HEK293 (cell line): ENCODE measurements at regions not wholly inside any gene's neighbourhood (a gene's known extent, or its start where the extent isn't known, plus 50 kb on each side); places are given as distances from the start of the nearest gene placed in this dataset.

Experiments used
- CTCF ChIA-PET: fragments of 350-600 bp; formaldehyde crosslinking; extraction: SDS; loops from one replicate; lab custom pipeline; 2021; ENCODE audit warnings: antibody characterized with exemption; lab: Yijun Ruan, JAX
- POLR2A ChIA-PET: fragments of 300-600 bp; formaldehyde crosslinking; extraction: SDS; loops from one replicate; lab custom pipeline; 2020; ENCODE audit warnings: antibody characterized with exemption, inconsistent platforms; lab: Yijun Ruan, JAX
- H3K27ac ChIP-seq: fragments of 200-500 bp; sonication (Bioruptor generic); 2 replicates; pipeline ENCODE4 v1.5.1; 2014; ENCODE audit warnings: low read depth, low read length, control low read depth, inconsistent platforms; ENCODE audit errors: extremely low read depth
- H3K36me3 ChIP-seq, 2 experiments: fragments of 200-500 bp in 1 of 2; sonication (Bioruptor generic) in 1 of 2; 1 replicate in 1 of 2; 2 replicates in 1 of 2; pipeline ENCODE4 v1.5.1; 2014 to 2017; ENCODE audit warnings: inconsistent platforms in 2 of 2, low read length in 2 of 2; ENCODE audit not compliant: control insufficient read depth in 2 of 2, insufficient read depth in 1 of 2
- H3K4me1 ChIP-seq: fragments of 200-500 bp; sonication (Bioruptor generic); 2 replicates; pipeline ENCODE4 v1.5.1; 2014; ENCODE audit warnings: mild to moderate bottlenecking, low read length, inconsistent platforms; ENCODE audit not compliant: control insufficient read depth, insufficient read depth
- H3K4me3 ChIP-seq: 2 replicates; pipeline ENCODE4 v1.5.1; 2011; ENCODE audit warnings: low read depth, mild to moderate bottlenecking, control low read depth, low read length, moderate library complexity
- H3K9me3 ChIP-seq: fragments of 200-500 bp; sonication (Bioruptor generic); 2 replicates; pipeline ENCODE4 v1.5.1; 2014; ENCODE audit warnings: low read depth, low read length, inconsistent platforms; ENCODE audit not compliant: control insufficient read depth, insufficient read depth
- OSR2 ChIP-seq: fragments of 450-650 bp; formaldehyde crosslinking; IDR thresholded peaks from 2 replicates; pipeline ENCODE4 v1.5.1; 2016; ENCODE audit warnings: missing biosample characterization, missing genetic modification characterization
- PRDM1 ChIP-seq: fragments of 450-650 bp; formaldehyde crosslinking; IDR thresholded peaks from 2 replicates; pipeline ENCODE4; 2016; ENCODE audit warnings: missing biosample characterization, missing genetic modification characterization
- REPIN1 ChIP-seq: fragments of 450-650 bp; formaldehyde crosslinking; IDR thresholded peaks from 2 replicates; pipeline ENCODE4 v1.5.1; 2017; ENCODE audit warnings: missing biosample characterization, missing genetic modification characterization, low read depth
- SETDB1 ChIP-seq: IDR thresholded peaks from one replicate; pipeline ENCODE4 v1.6.1; 2017; ENCODE audit warnings: mild to moderate bottlenecking, low read length, moderate library complexity, mixed read lengths; ENCODE audit not compliant: insufficient read length
- SP7 ChIP-seq: fragments of 450-650 bp; formaldehyde crosslinking; IDR thresholded peaks from 2 replicates; pipeline ENCODE4 v1.5.1; 2016; ENCODE audit warnings: missing biosample characterization, missing genetic modification characterization
- ZBTB17 ChIP-seq: fragments of 450-650 bp; formaldehyde crosslinking; IDR thresholded peaks from 2 replicates; pipeline ENCODE4 v1.5.1; 2016; ENCODE audit warnings: missing biosample characterization, missing genetic modification characterization
- ZFHX2 ChIP-seq: fragments of 450-650 bp; formaldehyde crosslinking; conservative IDR thresholded peaks from 2 replicates; pipeline ENCODE4 v1.5.1; 2016; ENCODE audit warnings: missing biosample characterization, missing genetic modification characterization
- ZFP69B ChIP-seq: fragments of 450-650 bp; formaldehyde crosslinking; IDR thresholded peaks from 2 replicates; pipeline ENCODE4 v1.5.1; 2016; ENCODE audit warnings: missing biosample characterization, missing genetic modification characterization
- ZIC2 ChIP-seq: fragments of 450-650 bp; formaldehyde crosslinking; IDR thresholded peaks from 2 replicates; pipeline ENCODE4 v1.5.1; 2016; ENCODE audit warnings: missing biosample characterization, missing genetic modification characterization
- ZNF211 ChIP-seq: fragments of 450-650 bp; formaldehyde crosslinking; IDR thresholded peaks from 2 replicates; pipeline ENCODE4 v1.5.1; 2016; ENCODE audit warnings: low read depth, missing biosample characterization, missing genetic modification characterization
- ZNF350 ChIP-seq: fragments of 450-650 bp; formaldehyde crosslinking; IDR thresholded peaks from 2 replicates; pipeline ENCODE4 v1.5.0; 2017; ENCODE audit warnings: missing biosample characterization, mild to moderate bottlenecking, missing genetic modification characterization
- ZNF391 ChIP-seq: fragments of 450-650 bp; formaldehyde crosslinking; IDR thresholded peaks from 2 replicates; pipeline ENCODE4 v1.5.1; 2016; ENCODE audit warnings: low read depth, missing biosample characterization, missing genetic modification characterization, borderline replicate concordance
- ZNF394 ChIP-seq: fragments of 450-650 bp; formaldehyde crosslinking; IDR thresholded peaks from 2 replicates; pipeline ENCODE4 v1.5.1; 2016; ENCODE audit warnings: missing biosample characterization, missing genetic modification characterization, mild to moderate bottlenecking, moderate library complexity, borderline replicate concordance
- ZNF404 ChIP-seq: fragments of 450-650 bp; formaldehyde crosslinking; IDR thresholded peaks from 2 replicates; pipeline ENCODE4 v1.5.1; 2017; ENCODE audit warnings: missing biosample characterization, missing genetic modification characterization
- ZNF416 ChIP-seq: fragments of 450-650 bp; formaldehyde crosslinking; IDR thresholded peaks from 2 replicates; pipeline ENCODE4 v1.5.1; 2016; ENCODE audit warnings: missing biosample characterization, missing genetic modification characterization
- ZNF433 ChIP-seq: fragments of 450-650 bp; formaldehyde crosslinking; IDR thresholded peaks from 2 replicates; pipeline ENCODE4 v1.5.1; 2016; ENCODE audit warnings: missing biosample characterization, missing genetic modification characterization, low read depth
- ZNF514 ChIP-seq: fragments of 450-650 bp; formaldehyde crosslinking; IDR thresholded peaks from 2 replicates; pipeline ENCODE4 v1.5.1; 2016; ENCODE audit warnings: missing biosample characterization, missing genetic modification characterization
- ZNF529 ChIP-seq: fragments of 450-650 bp; formaldehyde crosslinking; IDR thresholded peaks from 2 replicates; pipeline ENCODE4 v1.5.1; 2017; ENCODE audit warnings: missing genetic modification characterization, missing biosample characterization; ENCODE audit not compliant: insufficient replicate concordance
- ZNF558 ChIP-seq: fragments of 450-650 bp; formaldehyde crosslinking; IDR thresholded peaks from 2 replicates; pipeline ENCODE4 v1.5.1; 2016; ENCODE audit warnings: missing biosample characterization, missing genetic modification characterization
- ZNF585B ChIP-seq: fragments of 450-650 bp; formaldehyde crosslinking; IDR thresholded peaks from 2 replicates; pipeline ENCODE4 v1.5.1; 2016; ENCODE audit warnings: missing biosample characterization, missing genetic modification characterization
- ZNF600 ChIP-seq: fragments of 450-650 bp; formaldehyde crosslinking; IDR thresholded peaks from 2 replicates; pipeline ENCODE4 v1.5.1; 2016; ENCODE audit warnings: missing biosample characterization, missing genetic modification characterization
- ZNF621 ChIP-seq: fragments of 450-650 bp; formaldehyde crosslinking; IDR thresholded peaks from 2 replicates; pipeline ENCODE4 v1.5.1; 2017; ENCODE audit warnings: missing biosample characterization, missing genetic modification characterization
- ZNF654 ChIP-seq: fragments of 450-650 bp; formaldehyde crosslinking; IDR thresholded peaks from 2 replicates; pipeline ENCODE4 v1.5.1; 2016; ENCODE audit warnings: low read depth, missing biosample characterization, missing genetic modification characterization
- ZSCAN23 ChIP-seq: fragments of 450-650 bp; formaldehyde crosslinking; IDR thresholded peaks from 2 replicates; pipeline ENCODE4 v1.5.1; 2016; ENCODE audit warnings: missing biosample characterization, missing genetic modification characterization
- TF ChIP-seq, protein P1 (sequence below): fragments of 450-650 bp; formaldehyde crosslinking; conservative IDR thresholded peaks from 2 replicates; pipeline ENCODE4 v1.5.1; 2016; ENCODE audit warnings: low read depth, missing biosample characterization, missing genetic modification characterization
- TF ChIP-seq, protein P2 (sequence below): fragments of 450-650 bp; formaldehyde crosslinking; IDR thresholded peaks from 2 replicates; pipeline ENCODE4 v1.5.1; 2016; ENCODE audit warnings: missing biosample characterization, missing genetic modification characterization, low read depth
- TF ChIP-seq, protein P3 (sequence below): sonication (generic); formaldehyde crosslinking; IDR thresholded peaks from 2 replicates; pipeline ENCODE4 v1.8.1; 2022; ENCODE audit warnings: mild to moderate bottlenecking, moderate library complexity, missing genetic modification reagents
- TF ChIP-seq, protein P4 (sequence below): fragments of 450-650 bp; formaldehyde crosslinking; IDR thresholded peaks from 2 replicates; pipeline ENCODE4 v1.5.1; 2016; ENCODE audit warnings: missing biosample characterization, missing genetic modification characterization, low read depth
- TF ChIP-seq, protein P5 (sequence below): fragments of 450-650 bp; formaldehyde crosslinking; IDR thresholded peaks from 2 replicates; pipeline ENCODE4 v1.5.1; 2017; ENCODE audit warnings: missing biosample characterization, missing genetic modification characterization
- TF ChIP-seq, protein P6 (sequence below): fragments of 450-650 bp; formaldehyde crosslinking; IDR thresholded peaks from 2 replicates; pipeline ENCODE4 v1.5.1; 2016; ENCODE audit warnings: missing biosample characterization, missing genetic modification characterization

DNA sequence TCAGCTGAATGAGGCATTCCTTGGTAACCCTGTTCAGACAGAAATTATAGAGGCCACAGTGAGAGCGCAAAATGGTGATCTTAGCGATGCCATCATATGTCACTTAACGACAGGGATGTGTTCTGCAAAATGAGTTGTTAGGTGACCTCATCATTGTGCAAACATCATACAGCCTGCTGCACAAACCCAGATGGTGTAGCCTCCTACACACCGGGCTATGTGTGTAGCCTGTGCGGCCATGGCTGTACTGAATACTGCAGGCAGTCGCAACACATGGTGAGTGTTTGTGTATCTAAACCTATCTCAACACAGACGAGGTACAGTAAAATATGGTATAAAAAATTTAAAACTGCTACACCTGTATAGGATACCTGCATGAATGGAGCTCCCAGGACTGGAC lies 234.1 kb upstream of the PMEPA1 start:
- CTCF ChIA-PET = no interaction called here

DNA sequence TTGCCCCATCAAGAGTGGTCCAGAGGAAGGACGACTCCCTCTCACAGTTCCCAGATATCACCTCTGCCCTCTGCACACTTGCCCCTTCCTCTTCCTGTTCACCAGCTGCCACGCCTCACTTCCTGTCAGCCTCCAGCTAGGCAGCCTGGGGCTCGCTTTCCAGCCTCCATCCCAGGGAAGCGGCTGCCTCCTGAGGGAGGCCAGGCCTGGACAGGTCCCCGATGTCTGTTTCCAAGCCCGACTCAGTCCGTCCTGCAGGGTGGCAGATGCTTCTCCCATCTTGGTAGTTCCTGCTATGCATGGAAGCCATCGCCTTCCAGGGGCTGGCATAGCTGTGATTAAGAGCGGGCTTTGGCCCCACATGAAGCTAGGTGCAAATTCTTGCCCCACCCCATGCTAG lies 233.5 kb upstream of the PMEPA1 start:
- H3K9me3 ChIP-seq = no peaks in the 10 kb centered on the region
- TF ChIP-seq ZNF585B (tag by site-specific recombination) (no peak), ZNF654 (tag by site-specific recombination) (no peak), PRDM1 (tag by site-specific recombination) (no peak), ZNF391 (no peak), ZNF404 (tag by site-specific recombination) (no peak), ZNF211 (tag by site-specific recombination) (no peak)
- TF ChIP-seq, protein P1, sequence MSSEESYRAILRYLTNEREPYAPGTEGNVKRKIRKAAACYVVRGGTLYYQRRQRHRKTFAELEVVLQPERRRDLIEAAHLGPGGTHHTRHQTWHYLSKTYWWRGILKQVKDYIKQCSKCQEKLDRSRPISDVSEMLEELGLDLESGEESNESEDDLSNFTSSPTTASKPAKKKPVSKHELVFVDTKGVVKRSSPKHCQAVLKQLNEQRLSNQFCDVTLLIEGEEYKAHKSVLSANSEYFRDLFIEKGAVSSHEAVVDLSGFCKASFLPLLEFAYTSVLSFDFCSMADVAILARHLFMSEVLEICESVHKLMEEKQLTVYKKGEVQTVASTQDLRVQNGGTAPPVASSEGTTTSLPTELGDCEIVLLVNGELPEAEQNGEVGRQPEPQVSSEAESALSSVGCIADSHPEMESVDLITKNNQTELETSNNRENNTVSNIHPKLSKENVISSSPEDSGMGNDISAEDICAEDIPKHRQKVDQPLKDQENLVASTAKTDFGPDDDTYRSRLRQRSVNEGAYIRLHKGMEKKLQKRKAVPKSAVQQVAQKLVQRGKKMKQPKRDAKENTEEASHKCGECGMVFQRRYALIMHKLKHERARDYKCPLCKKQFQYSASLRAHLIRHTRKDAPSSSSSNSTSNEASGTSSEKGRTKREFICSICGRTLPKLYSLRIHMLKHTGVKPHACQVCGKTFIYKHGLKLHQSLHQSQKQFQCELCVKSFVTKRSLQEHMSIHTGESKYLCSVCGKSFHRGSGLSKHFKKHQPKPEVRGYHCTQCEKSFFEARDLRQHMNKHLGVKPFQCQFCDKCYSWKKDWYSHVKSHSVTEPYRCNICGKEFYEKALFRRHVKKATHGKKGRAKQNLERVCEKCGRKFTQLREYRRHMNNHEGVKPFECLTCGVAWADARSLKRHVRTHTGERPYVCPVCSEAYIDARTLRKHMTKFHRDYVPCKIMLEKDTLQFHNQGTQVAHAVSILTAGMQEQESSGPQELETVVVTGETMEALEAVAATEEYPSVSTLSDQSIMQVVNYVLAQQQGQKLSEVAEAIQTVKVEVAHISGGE (tag by site-specific recombination) = no peak

More for the DNA sequence above, 234.1 kb upstream of the PMEPA1 start:
- Histone ChIP-seq H3K36me3 (no peaks in the 10 kb centered on the region), H3K9me3 (no peaks in the 10 kb centered on the region), H3K4me1 (0 out of 2 replicates have a peak, but pooled peaks cover 2% of the 10 kb centered on the region), H3K27ac (no peak overlapping the region), H3K4me3 (no peak overlapping the region)
- POLR2A ChIA-PET = interaction anchor here (0.6 kb wide), 1 partner anchor 976 kb away, joined by 4 read pairs; no protein-coding TSS in a partner anchor
- no peak for TF ChIP-seq ZNF529 (tag by site-specific recombination)
- peak; percentile 35; the same call in 1 of the 2 replicates for TF ChIP-seq ZNF600 (tag by site-specific recombination)
- TF ChIP-seq ZNF558 (tag by site-specific recombination) = no peak
- no peak for TF ChIP-seq ZNF514 (tag by site-specific recombination)
- TF ChIP-seq, protein P2, sequence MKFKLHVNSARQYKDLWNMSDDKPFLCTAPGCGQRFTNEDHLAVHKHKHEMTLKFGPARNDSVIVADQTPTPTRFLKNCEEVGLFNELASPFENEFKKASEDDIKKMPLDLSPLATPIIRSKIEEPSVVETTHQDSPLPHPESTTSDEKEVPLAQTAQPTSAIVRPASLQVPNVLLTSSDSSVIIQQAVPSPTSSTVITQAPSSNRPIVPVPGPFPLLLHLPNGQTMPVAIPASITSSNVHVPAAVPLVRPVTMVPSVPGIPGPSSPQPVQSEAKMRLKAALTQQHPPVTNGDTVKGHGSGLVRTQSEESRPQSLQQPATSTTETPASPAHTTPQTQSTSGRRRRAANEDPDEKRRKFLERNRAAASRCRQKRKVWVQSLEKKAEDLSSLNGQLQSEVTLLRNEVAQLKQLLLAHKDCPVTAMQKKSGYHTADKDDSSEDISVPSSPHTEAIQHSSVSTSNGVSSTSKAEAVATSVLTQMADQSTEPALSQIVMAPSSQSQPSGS = peak; percentile 49; the same call in 1 of the 2 replicates
- TF ChIP-seq ZNF394 = no peak
- TF ChIP-seq ZNF416 = no peak
- TF ChIP-seq ZIC2 (tag by site-specific recombination) = no peak
- TF ChIP-seq, protein P3, sequence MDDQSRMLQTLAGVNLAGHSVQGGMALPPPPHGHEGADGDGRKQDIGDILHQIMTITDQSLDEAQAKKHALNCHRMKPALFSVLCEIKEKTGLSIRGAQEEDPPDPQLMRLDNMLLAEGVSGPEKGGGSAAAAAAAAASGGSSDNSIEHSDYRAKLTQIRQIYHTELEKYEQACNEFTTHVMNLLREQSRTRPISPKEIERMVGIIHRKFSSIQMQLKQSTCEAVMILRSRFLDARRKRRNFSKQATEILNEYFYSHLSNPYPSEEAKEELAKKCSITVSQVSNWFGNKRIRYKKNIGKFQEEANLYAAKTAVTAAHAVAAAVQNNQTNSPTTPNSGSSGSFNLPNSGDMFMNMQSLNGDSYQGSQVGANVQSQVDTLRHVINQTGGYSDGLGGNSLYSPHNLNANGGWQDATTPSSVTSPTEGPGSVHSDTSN (CRISPR knock-in tag) = no peak
- no peak for TF ChIP-seq REPIN1 (tag by site-specific recombination)
- TF ChIP-seq SETDB1 = peak; percentile 18
- TF ChIP-seq ZNF621 = no peak
- TF ChIP-seq, protein P4, sequence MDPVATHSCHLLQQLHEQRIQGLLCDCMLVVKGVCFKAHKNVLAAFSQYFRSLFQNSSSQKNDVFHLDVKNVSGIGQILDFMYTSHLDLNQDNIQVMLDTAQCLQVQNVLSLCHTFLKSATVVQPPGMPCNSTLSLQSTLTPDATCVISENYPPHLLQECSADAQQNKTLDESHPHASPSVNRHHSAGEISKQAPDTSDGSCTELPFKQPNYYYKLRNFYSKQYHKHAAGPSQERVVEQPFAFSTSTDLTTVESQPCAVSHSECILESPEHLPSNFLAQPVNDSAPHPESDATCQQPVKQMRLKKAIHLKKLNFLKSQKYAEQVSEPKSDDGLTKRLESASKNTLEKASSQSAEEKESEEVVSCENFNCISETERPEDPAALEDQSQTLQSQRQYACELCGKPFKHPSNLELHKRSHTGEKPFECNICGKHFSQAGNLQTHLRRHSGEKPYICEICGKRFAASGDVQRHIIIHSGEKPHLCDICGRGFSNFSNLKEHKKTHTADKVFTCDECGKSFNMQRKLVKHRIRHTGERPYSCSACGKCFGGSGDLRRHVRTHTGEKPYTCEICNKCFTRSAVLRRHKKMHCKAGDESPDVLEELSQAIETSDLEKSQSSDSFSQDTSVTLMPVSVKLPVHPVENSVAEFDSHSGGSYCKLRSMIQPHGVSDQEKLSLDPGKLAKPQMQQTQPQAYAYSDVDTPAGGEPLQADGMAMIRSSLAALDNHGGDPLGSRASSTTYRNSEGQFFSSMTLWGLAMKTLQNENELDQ (tag by site-specific recombination) = no peak
- TF ChIP-seq, protein P5, sequence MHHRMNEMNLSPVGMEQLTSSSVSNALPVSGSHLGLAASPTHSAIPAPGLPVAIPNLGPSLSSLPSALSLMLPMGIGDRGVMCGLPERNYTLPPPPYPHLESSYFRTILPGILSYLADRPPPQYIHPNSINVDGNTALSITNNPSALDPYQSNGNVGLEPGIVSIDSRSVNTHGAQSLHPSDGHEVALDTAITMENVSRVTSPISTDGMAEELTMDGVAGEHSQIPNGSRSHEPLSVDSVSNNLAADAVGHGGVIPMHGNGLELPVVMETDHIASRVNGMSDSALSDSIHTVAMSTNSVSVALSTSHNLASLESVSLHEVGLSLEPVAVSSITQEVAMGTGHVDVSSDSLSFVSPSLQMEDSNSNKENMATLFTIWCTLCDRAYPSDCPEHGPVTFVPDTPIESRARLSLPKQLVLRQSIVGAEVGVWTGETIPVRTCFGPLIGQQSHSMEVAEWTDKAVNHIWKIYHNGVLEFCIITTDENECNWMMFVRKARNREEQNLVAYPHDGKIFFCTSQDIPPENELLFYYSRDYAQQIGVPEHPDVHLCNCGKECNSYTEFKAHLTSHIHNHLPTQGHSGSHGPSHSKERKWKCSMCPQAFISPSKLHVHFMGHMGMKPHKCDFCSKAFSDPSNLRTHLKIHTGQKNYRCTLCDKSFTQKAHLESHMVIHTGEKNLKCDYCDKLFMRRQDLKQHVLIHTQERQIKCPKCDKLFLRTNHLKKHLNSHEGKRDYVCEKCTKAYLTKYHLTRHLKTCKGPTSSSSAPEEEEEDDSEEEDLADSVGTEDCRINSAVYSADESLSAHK (tag by site-specific recombination) = no peak
- TF ChIP-seq ZFHX2 = peak; percentile 29; the same call in 1 of the 2 replicates
- no peak for TF ChIP-seq ZNF433
- no peak for TF ChIP-seq ZBTB17
- TF ChIP-seq ZNF404 (tag by site-specific recombination) = no peak
- TF ChIP-seq SP7 (tag by site-specific recombination) = no peak
- TF ChIP-seq OSR2 (tag by site-specific recombination) = no peak
- TF ChIP-seq ZNF350 (tag by site-specific recombination) = no peak
- TF ChIP-seq, protein P6, sequence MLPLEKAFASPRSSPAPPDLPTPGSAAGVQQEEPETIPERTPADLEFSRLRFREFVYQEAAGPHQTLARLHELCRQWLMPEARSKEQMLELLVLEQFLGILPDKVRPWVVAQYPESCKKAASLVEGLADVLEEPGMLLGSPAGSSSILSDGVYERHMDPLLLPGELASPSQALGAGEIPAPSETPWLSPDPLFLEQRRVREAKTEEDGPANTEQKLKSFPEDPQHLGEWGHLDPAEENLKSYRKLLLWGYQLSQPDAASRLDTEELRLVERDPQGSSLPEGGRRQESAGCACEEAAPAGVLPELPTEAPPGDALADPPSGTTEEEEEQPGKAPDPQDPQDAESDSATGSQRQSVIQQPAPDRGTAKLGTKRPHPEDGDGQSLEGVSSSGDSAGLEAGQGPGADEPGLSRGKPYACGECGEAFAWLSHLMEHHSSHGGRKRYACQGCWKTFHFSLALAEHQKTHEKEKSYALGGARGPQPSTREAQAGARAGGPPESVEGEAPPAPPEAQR = no peak
- no peak for TF ChIP-seq ZSCAN23
- no peak for TF ChIP-seq ZFP69B (tag by site-specific recombination)

More for the DNA sequence above, 233.5 kb upstream of the PMEPA1 start:
- H3K36me3 ChIP-seq = no peaks in the 10 kb centered on the region
- H3K4me1 ChIP-seq = 0 out of 2 replicates have a peak, but pooled peaks cover 2% of the 10 kb centered on the region
- ChIA-PET CTCF (no interaction called here), POLR2A (no interaction called here)
- no peak overlapping the region for H3K27ac ChIP-seq
- H3K4me3 ChIP-seq = no peak overlapping the region
